GM19043 (cell line): ENCODE measurements at regions not wholly inside any gene's neighbourhood (a gene's known extent, or its start where the extent isn't known, plus 50 kb on each side); places are given as distances from the start of the nearest gene placed in this dataset.
"Not testable (repeated sequence)": the region's sequence is repeated elsewhere in the genome, so short reads cannot be mapped to it uniquely, and the experiment has no call there.

Experiments
- ATAC-seq: cut with Tn5 transposase; IDR thresholded peaks from one replicate; pipeline ENCODE4 v1.9.1; 2021; ENCODE audit warnings: low read depth; ENCODE audit not compliant: unreplicated experiment

DNA sequence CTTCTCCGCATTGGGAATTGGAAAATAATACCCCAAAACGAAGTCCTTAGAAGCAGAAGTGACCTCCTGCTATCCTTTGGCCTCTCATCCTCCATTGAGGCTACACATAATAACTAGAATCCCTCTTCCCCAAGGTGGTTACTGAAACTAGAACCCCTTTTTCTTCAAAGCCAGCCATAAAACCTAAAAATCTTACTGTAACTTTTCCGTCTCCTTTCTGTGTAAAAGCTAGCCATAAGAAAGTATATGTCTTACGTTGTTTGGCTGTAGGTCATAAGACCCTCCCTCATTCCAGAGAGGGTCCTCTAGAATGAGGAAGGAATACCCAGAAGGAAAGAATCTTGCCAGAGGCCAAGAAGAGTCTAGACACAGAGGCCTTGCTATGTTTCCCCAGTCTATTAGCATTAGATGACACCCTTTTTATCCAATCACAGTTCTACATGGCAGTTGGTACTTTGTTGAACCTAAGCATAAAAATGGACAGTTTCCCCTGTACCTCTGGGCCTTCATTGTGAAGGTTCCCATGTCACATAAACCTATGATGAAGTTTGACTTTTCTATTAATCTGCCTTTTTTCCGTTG, 133.9 kb upstream of the BTN3A2 start:
- ATAC-seq = no peak

DNA sequence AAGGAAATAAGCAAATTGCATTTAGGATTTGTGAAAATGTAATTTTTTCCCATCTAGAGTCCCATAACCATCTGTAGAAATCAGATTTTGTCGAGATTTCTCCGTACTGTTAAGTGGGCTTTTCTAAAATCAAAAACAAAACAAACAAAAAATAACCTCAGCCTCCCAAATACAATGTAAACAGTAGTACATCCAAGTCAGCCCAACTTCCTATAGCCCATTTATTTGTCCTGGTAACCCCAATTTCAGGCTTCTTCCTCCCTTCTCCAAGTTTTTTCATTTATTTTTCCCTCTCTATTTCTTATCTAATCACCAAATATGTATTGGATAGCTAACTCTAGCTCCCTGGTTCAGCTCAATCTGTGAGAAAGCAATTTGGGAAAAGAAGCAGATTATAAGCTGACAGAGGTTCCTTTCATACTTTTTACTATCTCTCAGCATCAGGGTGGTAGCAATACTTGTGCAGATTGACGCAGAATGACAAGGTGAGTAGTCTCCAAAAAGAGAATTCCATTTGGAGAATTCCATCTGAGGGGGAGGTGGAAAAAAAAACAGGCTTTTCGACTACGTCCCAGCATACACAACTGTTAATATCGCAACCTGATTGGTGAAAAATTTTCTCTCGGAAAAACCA, 132.6 kb upstream of the BTN3A2 start:
- ATAC-seq = no peak

DNA sequence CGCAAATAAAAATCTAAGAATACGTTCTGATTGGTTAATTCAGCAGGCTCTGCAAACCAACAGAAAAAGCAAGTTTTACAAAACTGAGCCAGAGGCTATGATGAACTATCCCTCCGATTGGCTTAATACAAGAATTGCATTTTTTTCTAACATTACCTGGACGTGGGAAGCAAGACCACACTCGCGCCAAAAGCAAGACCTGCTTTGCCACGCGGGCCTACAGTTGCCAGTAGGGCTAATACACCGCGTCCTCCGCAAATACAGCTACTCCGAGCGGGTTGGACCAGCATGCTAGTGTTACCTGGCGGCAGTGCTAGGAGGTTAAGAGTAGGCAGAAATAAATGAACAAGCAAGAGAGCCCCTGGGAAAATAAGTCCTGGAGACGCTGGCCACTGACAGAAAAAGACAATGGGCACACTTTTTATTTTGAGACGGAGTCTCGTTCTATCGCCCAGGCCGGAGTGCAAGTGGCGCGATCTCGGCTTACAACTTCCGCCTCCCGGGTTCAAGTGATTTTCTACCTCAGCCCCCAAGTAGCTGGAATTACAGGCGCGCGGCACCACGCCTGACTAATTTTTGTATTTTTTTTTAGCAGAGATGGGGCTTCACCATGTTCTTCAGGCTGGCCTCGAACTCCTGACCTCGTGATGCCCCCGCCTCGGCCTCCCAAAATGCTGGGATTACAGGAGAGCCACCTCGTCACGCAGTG, 131.9 kb upstream of the BTN3A2 start:
- ATAC-seq = no peak

DNA sequence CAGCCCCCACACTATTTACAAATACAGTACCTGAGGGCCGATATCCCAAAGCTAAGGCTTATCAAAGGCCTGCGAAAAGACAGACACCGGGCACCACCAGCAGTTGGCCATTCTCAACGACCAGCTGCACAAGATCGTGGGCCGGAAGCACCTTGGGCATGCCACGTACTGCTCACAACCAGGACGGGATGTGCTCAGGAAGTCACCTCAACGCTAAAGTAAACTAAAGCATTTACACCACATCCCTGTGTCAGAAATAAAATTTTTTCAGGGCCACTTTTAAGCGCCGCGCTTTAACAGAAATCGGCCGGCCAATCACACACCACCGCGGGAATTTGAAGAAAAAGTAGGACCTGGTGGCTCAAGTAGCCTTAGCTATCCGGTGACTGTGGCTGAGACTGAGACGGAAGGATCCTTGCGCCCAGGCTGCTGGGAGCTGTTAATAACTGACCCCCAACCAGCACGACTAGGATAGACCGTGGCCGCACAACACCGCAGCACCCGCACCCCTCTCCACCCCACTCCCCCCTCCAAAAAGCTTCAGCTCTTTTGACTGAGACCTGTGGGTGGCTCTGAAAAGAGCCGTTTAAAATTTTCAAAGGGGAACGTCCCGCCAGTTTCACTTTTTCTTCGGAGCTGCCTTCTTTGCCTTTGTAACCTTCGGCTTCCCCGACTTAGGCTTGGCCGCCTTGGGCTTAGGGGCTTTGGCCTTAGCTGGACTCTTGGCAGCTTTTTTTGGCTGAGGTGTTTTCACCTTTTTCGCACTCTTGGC, 131.2 kb upstream of the BTN3A2 start:
- ATAC-seq = peak; percentile 41

DNA sequence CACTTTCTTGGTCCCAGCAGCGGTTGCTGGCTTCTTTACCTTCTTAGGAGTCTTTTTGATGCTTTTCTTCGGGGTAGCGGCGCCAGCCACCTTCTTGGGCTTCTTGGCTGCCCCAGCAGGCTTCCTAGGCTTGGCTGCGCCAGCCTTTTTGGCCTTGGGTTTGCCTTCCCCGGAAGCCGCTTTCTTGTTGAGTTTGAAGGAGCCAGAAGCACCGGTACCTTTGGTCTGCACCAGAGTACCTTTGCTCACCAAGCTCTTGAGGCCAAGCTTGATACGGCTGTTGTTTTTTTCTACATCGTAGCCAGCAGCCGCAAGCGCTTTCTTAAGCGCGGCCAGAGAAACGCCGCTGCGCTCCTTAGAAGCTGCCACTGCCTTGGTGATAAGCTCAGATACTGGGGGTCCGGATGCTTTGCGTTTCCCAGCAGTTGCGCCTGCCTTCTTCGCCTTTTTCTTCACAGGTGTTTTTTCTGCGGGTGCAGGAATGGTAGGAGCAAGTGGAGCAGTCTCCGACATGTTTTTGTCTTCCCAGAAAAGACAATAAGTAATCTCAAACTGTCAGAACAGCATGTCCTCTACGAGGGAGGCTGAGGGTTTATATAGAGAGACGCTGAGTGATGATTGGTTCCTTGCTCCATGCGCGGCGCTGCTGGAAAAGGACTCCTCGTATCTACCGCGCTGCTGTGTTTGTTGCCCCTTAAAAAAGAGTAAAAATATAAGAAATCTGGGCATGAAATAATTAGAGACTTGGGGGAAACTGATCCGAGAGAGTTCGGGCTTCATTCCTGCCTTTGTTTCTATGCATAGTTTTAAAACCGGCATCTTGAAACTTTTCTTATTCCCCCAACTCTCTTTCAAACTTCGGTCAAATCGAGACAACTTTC, 130.3 kb upstream of the BTN3A2 start:
- peak; percentile 49 for ATAC-seq

DNA sequence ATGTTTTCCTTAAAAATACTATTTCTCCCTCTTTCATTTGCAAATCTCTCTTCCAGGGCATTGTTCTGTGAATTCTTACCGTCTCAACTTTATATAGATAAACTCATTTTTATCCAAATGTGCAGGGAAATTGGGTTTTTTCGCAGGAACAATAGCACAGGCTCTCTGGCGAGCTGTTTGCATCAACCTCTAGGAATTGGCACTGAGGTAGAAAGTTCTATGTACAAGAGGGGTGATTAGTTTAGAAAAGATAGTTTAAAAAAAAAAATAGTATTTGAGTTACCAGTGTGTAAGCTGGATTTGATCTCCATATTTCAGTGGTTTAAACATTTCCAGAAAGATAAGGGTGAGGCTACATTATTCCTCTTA, 129.7 kb upstream of the BTN3A2 start:
- no peak for ATAC-seq

DNA sequence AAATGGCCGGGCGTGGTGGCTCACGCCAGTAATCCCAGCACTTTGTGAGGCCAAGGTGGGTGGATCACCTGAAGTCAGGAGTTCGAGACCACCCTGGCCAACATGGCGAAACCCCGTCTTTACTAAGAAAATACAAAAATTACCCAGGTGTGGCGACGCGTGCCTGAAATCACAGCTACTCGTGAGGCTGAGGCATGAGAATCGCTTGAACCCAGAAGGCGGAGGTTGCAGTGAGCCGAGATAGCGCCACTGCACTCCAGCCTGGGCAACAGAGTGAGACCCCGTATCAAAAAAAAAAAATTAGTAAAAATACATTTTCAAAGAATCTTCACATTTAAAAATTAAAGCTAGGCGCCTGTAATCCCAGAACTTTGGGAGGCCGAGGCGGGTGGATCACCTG, 125.6 kb upstream of the BTN3A2 start:
- not testable (repeated sequence) for ATAC-seq

DNA sequence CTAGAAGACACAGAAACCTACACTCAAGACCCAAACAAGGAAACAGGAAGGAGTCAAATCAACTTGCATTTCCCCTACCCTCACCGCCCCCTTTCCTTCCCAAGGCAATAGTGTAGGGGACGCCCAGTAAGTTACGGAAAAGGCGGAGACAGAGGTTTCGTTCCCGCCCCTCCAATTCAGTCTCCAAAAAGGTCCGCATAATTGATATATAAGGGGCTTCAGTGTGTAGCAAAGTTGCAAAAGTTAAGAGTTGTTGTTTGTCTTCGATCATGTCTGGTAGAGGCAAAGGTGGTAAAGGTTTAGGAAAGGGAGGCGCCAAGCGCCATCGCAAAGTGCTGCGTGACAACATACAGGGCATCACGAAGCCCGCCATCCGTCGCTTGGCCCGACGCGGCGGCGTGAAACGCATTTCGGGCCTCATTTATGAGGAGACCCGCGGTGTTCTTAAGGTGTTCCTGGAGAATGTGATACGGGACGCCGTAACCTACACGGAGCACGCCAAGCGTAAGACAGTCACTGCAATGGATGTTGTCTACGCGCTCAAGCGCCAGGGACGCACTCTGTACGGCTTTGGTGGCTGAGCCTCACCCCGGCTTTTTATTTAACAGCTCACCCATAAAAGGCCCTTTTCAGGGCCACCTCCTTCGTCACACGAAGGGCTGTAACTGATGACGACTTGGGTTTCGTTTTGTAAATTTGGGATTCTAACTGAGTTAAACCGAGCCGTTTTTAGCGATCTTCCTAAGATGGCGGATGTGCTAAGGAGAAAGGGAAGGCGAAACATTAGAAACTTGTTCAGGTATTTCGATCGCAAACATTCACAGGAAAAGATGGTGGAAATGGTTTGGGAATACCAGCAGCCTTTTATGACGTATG, 124.6 kb upstream of the BTN3A2 start:
- peak; percentile 60 for ATAC-seq

DNA sequence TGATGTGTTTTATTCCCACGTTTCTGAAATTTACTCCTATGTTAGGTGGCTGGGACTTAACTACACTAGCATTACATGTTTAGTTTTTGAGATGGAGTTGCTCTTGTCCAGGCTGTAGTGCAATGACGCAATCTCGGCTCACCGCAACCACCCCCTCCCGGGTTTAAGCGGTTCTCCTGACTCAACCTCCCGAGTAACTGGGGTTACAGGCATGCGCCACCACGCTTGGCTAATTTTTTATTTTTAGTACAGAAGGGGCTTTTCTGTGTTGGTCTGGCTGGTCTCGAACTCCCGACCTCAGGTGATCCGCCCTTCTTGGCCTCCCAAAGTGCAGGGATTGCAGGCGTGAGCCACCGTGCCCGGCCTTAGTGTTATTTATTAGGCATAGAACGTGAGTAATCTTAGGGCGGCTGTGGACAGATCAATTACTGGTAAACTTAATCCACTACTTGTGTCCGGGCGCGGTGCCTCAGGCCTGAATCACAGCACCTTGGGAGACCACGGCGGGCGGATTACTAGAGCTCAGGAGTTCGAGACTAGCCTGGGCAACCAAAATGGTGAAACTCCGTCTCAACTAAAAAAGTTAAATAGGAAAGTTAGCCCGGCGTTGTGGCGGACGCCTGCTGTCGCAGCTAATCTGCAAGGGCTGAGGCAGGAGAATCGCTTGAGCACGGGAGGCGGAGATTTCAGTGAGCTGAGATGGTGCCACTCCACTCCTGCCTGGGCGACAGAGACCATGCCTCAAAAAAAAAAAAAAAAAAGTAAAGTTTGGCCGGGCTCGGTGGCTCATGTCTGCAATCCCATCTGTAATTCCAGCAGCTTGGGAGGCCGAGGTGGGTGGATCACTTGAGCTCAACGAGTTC, 123.7 kb upstream of the BTN3A2 start:
- no peak for ATAC-seq

DNA sequence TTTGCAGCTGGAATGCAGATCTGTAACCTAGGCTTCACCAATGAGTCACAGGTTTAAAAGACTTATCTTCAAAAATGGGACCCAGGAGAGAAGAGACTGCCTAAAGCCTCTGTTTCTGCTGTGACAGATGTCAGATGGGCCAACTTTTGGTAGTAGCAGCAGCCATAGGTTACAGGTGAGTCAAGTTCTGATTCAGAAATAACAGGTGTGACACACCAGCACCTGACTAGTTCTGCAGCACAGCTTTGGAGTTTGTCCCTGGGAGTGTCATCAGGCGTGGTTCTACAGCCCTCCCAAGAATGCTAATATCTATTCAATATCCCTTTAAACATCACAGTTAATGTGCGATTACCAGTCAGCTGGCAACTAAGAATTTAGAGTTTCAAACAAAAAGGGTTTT, 121.9 kb upstream of the BTN3A2 start:
- ATAC-seq = no peak

DNA sequence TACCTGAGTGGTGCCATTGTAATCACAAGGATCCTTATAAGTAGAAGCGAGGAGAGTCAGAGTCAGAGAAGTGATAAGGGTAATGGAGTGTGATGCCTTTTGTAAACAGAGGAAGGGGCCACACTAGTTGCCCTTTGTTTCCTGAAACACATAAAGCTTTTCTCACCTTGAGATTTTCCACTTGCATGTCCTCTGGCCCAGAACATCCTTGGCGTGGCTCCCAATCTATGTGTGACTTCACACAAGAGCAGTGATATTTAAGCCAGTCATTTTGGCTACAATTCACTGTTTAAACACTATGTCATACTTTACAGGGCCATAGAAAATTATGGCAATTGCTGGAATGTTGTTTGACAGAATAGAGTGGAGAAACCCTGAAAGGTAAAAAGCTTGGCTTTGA, 121.2 kb upstream of the BTN3A2 start:
- no peak for ATAC-seq

DNA sequence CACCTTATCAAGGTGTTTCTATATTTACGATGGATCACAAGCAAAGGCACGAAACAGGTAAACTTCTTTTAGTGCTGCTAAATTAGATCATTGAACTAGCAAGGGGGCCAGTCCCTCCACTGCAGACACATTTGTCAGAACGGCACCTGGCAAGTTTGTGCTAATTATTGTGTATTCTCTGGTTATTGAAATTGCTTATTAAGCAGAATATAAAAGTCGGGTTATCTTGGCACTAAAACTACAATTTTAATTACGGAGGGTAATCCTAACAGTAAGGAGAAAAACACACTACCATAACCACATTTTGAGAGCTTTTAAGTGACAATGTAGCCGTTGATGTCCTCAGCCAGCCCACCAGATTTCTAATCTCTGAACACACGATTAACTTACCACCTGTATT, 118.9 kb upstream of the BTN3A2 start:
- ATAC-seq = no peak

DNA sequence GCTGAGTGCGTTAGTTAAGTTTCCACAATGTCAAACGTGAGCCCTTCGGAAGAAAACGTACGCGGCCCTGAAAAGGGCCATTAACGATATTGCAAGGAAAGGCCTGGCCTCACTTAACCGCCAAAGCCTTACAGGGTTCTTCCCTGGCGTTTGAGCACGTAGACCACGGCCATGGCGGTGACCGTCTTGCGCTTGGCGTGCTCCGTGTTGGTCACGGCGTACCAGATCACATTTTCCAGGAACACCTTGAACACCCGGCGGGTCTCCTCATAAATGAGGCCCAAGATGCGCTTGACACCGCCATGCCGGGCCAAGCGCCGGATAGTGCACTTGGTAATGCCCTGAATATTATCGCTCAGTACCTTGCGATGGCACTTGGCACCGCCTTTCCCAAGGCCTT, 118.4 kb upstream of the BTN3A2 start:
- ATAC-seq = no peak

DNA sequence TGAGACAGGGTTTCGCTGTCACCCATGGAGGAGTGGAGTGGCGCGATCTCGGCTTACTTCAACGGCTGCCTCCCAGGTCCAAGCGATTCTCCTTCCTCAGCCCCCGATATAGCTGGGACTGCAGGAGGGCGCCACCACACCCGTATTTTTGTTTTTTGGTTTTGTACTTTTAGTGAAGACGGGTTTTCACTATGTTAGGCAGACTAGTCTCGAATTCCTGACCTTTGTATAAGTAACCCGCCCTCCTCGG, 115.4 kb upstream of the BTN3A2 start:
- no peak for ATAC-seq

DNA sequence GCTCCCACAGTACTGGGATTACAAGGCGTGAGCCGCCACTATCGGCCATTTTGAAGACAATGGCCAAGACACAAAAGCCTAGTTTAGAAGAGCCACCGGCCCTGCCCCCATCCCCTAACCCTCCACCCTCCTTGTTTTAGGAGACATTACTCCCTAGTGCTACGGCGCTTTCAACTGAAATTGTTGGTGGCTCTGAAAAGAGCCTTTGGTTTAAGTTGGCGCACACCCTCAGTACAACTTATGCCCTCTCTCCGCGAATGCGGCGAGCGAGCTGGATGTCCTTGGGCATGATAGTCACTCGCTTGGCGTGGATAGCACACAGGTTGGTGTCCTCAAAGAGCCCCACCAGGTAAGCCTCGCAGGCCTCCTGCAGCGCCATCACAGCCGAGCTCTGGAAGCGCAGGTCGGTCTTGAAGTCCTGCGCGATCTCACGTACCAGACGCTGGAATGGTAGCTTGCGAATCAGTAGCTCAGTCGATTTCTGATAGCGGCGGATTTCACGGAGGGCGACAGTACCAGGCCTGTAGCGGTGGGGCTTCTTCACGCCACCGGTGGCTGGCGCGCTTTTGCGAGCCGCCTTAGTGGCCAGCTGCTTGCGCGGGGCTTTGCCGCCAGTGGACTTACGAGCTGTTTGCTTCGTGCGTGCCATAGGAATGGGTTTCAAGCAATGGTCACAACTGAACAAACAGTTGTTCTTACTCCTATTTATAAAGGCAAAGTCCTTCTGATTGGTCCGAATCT, 114.9 kb upstream of the BTN3A2 start:
- ATAC-seq = no peak

DNA sequence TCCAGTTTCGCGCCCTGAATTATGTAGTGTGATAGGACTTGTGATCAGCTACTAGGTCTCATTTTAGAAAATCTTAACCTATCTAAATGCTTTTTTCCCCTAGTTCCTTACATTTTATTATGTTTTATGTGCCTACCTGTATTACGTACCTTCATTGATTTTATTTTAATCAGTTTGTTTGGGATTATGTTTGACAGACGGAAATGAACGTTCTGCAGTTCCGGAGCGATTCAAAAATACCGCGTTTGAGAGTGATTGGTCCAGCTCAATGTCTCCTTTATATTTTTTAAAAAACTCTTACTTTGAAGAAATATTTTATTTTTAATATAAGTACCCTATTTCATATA, 114.3 kb upstream of the BTN3A2 start:
- no peak for ATAC-seq

DNA sequence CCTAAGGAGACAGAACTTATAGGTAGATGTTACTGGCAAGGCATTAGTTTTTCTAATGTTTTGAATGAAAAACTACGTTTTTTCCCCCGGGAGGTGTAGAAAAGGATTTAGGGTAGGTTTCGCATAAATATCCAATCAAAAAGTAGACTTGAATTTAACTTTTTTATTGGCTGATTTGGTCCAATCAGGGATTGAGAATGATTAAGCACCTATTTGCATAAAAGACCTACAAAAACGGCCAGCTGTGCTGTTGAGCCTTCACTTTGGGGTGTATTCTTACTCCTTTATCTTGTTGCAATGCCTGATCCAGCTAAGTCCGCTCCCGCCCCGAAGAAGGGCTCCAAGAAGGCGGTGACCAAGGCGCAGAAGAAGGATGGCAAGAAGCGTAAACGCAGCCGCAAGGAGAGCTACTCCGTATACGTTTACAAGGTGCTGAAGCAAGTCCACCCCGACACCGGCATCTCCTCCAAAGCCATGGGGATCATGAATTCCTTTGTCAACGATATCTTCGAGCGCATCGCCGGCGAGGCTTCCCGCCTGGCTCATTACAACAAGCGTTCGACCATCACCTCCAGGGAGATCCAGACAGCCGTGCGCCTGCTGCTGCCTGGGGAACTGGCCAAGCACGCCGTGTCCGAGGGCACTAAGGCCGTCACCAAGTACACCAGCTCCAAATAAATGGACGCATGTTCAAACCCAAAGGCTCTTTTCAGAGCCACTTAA, 113.5 kb upstream of the BTN3A2 start:
- peak; percentile 52 for ATAC-seq

DNA sequence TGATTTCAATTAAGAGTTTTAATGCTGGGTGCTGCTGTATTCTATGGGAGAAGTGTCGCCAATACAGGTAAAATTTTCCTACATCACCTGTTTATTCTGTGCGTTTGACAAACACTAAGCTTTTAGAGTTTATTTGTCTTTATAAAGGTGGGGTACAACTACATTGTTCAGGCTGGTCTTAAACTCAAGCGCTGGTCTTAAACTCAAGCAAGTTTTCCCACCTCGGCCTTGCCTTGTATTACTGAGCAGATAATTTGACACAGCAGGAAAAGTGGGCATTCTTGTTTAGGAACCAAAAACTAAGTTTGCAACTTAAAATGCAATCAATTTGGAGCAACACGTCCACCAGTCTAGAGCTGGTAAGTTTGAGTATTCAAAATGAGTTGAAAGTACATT, 112.9 kb upstream of the BTN3A2 start:
- ATAC-seq = no peak
